Neural cell (in vitro differentiated cells): ENCODE measurements at regions not wholly inside any gene's neighbourhood (a gene's known extent, or its start where the extent isn't known, plus 50 kb on each side); places are given as distances from the start of the nearest gene placed in this dataset.

Source experiments
- H2AFZ ChIP-seq: fragments of 200-600, 300-800 bp; sonication (generic), shearing (Covaris generic); 2 replicates; pipeline ENCODE4 v1.6.0; 2014; ENCODE audit warnings: low read depth, mild to moderate bottlenecking, antibody characterized with exemption, low read length, moderate library complexity
- H3F3A ChIP-seq: fragments of 200-600 bp; shearing (Covaris generic); 2 replicates; pipeline ENCODE4 v1.6.1; 2016; ENCODE audit warnings: mild to moderate bottlenecking, moderate library complexity, mixed read lengths, antibody characterized with exemption, low read length; ENCODE audit not compliant: insufficient read depth, poor library complexity, severe bottlenecking
- H3K27ac ChIP-seq: fragments of 200-600, 300-800 bp; sonication (generic), shearing (Covaris generic); 2 replicates; pipeline ENCODE4 v1.5.1; 2014; ENCODE audit warnings: mild to moderate bottlenecking, low read length, moderate library complexity
- H3K27me3 ChIP-seq: fragments of 300-800, 200-600 bp; sonication (generic), shearing (Covaris generic); 2 replicates; pipeline ENCODE4 v1.6.0; 2014; ENCODE audit warnings: mild to moderate bottlenecking, low read depth, low read length, moderate library complexity; ENCODE audit not compliant: insufficient read depth
- H3K36me3 ChIP-seq: fragments of 300-800, 200-600 bp; sonication (generic), shearing (Covaris generic); 2 replicates; pipeline ENCODE4 v1.5.1; 2014; ENCODE audit warnings: mild to moderate bottlenecking, antibody characterized with exemption, low read length, moderate library complexity; ENCODE audit not compliant: insufficient read depth
- H3K4me2 ChIP-seq: fragments of 300-800, 200-600 bp; sonication (generic), shearing (Covaris generic); 2 replicates; pipeline ENCODE4 v1.6.0; 2014; ENCODE audit warnings: mild to moderate bottlenecking, low read length
- H3K4me3 ChIP-seq: fragments of 300-800, 200-600 bp; sonication (generic), shearing (Covaris generic); 2 replicates; pipeline ENCODE4 v1.5.1; 2014; ENCODE audit warnings: mild to moderate bottlenecking, low read length, moderate library complexity
- H3K79me2 ChIP-seq: fragments of 200-600 bp; shearing (Covaris generic); replicated peaks from 2 replicates; pipeline ENCODE4 v1.6.0; 2014; ENCODE audit warnings: mild to moderate bottlenecking, low read length, moderate library complexity; ENCODE audit not compliant: insufficient read depth
- H3K9ac ChIP-seq: fragments of 300-800, 200-600 bp; sonication (generic), shearing (Covaris generic); 2 replicates; pipeline ENCODE4 v1.6.1; 2016; ENCODE audit warnings: mild to moderate bottlenecking, low read length, mixed read lengths
- H3K9me2 ChIP-seq: fragments of 200-600 bp; shearing (Covaris generic); 2 replicates; pipeline ENCODE4 v1.6.1; 2016; ENCODE audit warnings: mild to moderate bottlenecking, low read length, mixed read lengths; ENCODE audit not compliant: insufficient read depth
- H3K9me3 ChIP-seq: fragments of 200-600, 300-800 bp; sonication (generic), shearing (Covaris generic); 2 replicates; pipeline ENCODE4 v1.6.1; 2016; ENCODE audit warnings: mild to moderate bottlenecking, mixed run types, low read length, moderate library complexity, mixed read lengths
- H4K20me1 ChIP-seq: fragments of 200-600 bp; shearing (Covaris generic); 2 replicates; pipeline ENCODE4 v1.6.1; 2016; ENCODE audit warnings: mild to moderate bottlenecking, mixed run types; ENCODE audit not compliant: insufficient read depth
- EP300 ChIP-seq: fragments of 450-650 bp; conservative IDR thresholded peaks from 2 replicates; pipeline ENCODE4 v1.6.1; 2014; ENCODE audit warnings: antibody characterized with exemption, mild to moderate bottlenecking, moderate library complexity; ENCODE audit not compliant: poor library complexity, severe bottlenecking
- EZH2 ChIP-seq: fragments of 200-600, 300-800 bp; shearing (Covaris generic), sonication (generic); IDR thresholded peaks from 2 replicates; pipeline ENCODE4 v1.6.1; 2014; ENCODE audit warnings: antibody characterized with exemption, low read length, borderline replicate concordance, mild to moderate bottlenecking; ENCODE audit not compliant: insufficient read depth, poor library complexity, severe bottlenecking
- MXI1 ChIP-seq: fragments of 450-650 bp; conservative IDR thresholded peaks from 2 replicates; pipeline ENCODE4 v1.6.1; 2014; ENCODE audit warnings: antibody characterized with exemption, mild to moderate bottlenecking; ENCODE audit not compliant: poor library complexity, severe bottlenecking
- POLR2AphosphoS5 ChIP-seq: IDR thresholded peaks from 2 replicates; pipeline ENCODE4 v1.6.1; 2012
- RAD21 ChIP-seq: fragments of 450-650 bp; conservative IDR thresholded peaks from 2 replicates; pipeline ENCODE4 v1.6.1; 2014; ENCODE audit warnings: antibody characterized with exemption, mild to moderate bottlenecking, moderate library complexity
- SMC3 ChIP-seq: fragments of 450-650 bp; conservative IDR thresholded peaks from 2 replicates; pipeline ENCODE4 v1.6.1; 2014; ENCODE audit warnings: antibody characterized with exemption, mild to moderate bottlenecking, moderate library complexity; ENCODE audit not compliant: poor library complexity
- TAF1 ChIP-seq: IDR thresholded peaks from 2 replicates; pipeline ENCODE4 v1.6.1; 2012; ENCODE audit warnings: low read depth
- TF ChIP-seq, protein P1 (sequence below): IDR thresholded peaks from 2 replicates; pipeline ENCODE4 v1.6.1; 2012; ENCODE audit warnings: borderline replicate concordance
- TF ChIP-seq, protein P2 (sequence below): fragments of 450-650 bp; IDR thresholded peaks from 2 replicates; pipeline ENCODE4 v1.5.1; 2014; ENCODE audit warnings: antibody characterized with exemption, mild to moderate bottlenecking, moderate library complexity; ENCODE audit not compliant: poor library complexity, severe bottlenecking

GRCh38 chr18:55897091-55897689 lies 309.2 kb upstream of the TCF4 start:
- no peaks in the 10 kb centered on the region for H4K20me1 ChIP-seq
- no peaks in the 10 kb centered on the region for H3K9me3 ChIP-seq
- no peak for TF ChIP-seq EZH2
- TF ChIP-seq, protein P1, sequence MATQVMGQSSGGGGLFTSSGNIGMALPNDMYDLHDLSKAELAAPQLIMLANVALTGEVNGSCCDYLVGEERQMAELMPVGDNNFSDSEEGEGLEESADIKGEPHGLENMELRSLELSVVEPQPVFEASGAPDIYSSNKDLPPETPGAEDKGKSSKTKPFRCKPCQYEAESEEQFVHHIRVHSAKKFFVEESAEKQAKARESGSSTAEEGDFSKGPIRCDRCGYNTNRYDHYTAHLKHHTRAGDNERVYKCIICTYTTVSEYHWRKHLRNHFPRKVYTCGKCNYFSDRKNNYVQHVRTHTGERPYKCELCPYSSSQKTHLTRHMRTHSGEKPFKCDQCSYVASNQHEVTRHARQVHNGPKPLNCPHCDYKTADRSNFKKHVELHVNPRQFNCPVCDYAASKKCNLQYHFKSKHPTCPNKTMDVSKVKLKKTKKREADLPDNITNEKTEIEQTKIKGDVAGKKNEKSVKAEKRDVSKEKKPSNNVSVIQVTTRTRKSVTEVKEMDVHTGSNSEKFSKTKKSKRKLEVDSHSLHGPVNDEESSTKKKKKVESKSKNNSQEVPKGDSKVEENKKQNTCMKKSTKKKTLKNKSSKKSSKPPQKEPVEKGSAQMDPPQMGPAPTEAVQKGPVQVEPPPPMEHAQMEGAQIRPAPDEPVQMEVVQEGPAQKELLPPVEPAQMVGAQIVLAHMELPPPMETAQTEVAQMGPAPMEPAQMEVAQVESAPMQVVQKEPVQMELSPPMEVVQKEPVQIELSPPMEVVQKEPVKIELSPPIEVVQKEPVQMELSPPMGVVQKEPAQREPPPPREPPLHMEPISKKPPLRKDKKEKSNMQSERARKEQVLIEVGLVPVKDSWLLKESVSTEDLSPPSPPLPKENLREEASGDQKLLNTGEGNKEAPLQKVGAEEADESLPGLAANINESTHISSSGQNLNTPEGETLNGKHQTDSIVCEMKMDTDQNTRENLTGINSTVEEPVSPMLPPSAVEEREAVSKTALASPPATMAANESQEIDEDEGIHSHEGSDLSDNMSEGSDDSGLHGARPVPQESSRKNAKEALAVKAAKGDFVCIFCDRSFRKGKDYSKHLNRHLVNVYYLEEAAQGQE, result no peak
- no peak for TF ChIP-seq POLR2AphosphoS5
- TF ChIP-seq SMC3, result no peak
- TF ChIP-seq, protein P2, sequence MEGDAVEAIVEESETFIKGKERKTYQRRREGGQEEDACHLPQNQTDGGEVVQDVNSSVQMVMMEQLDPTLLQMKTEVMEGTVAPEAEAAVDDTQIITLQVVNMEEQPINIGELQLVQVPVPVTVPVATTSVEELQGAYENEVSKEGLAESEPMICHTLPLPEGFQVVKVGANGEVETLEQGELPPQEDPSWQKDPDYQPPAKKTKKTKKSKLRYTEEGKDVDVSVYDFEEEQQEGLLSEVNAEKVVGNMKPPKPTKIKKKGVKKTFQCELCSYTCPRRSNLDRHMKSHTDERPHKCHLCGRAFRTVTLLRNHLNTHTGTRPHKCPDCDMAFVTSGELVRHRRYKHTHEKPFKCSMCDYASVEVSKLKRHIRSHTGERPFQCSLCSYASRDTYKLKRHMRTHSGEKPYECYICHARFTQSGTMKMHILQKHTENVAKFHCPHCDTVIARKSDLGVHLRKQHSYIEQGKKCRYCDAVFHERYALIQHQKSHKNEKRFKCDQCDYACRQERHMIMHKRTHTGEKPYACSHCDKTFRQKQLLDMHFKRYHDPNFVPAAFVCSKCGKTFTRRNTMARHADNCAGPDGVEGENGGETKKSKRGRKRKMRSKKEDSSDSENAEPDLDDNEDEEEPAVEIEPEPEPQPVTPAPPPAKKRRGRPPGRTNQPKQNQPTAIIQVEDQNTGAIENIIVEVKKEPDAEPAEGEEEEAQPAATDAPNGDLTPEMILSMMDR, result no peak
- TF ChIP-seq EP300, result no peak
- no peak for TF ChIP-seq TAF1
- TF ChIP-seq RAD21, result no peak
- no peak for TF ChIP-seq MXI1
- no peaks in the 10 kb centered on the region for H3F3A ChIP-seq
- H3K79me2 ChIP-seq, result no peaks in the 10 kb centered on the region
- no peak overlapping the region for H3K4me2 ChIP-seq
- H3K27me3 ChIP-seq, result no peaks in the 10 kb centered on the region
- no peak overlapping the region for H3K9ac ChIP-seq
- no peaks in the 10 kb centered on the region for H3K9me2 ChIP-seq
- H3K4me3 ChIP-seq, result no peak overlapping the region
- H3K36me3 ChIP-seq, result no peaks in the 10 kb centered on the region
- no peak overlapping the region for H2AFZ ChIP-seq
- H3K27ac ChIP-seq, result no peak overlapping the region

DNA sequence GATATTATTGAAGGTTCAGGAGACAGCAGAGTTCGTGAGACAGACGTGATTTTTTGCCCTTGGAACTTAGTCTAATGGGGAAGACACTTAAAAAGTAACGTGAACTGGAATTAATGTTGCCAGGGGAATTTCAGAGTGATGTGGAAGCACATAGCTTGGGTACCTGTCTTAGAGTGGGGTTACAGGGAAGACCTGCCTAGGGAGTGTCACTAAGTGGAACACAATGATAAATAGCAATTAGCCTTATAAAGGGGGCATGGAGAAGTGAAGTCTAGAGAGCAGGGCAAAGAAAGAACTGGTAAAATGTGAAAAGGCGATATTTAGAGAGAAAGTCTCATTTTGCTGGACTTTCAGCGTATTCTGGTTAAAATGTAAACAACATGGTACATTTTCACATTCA lies 306.0 kb upstream of the TCF4 start:
- Histone ChIP-seq H4K20me1 (no peaks in the 10 kb centered on the region), H3K36me3 (no peaks in the 10 kb centered on the region), H3K9ac (no peak overlapping the region), H3K79me2 (no peaks in the 10 kb centered on the region), H3K27me3 (no peaks in the 10 kb centered on the region), H3F3A (no peaks in the 10 kb centered on the region), H3K9me2 (no peaks in the 10 kb centered on the region), H3K4me3 (no peak overlapping the region), H3K4me2 (no peak overlapping the region), H3K27ac (no peak overlapping the region), H3K9me3 (no peaks in the 10 kb centered on the region), H2AFZ (no peak overlapping the region)
- TF ChIP-seq, protein P1, result no peak
- TF ChIP-seq TAF1, result no peak
- no peak for TF ChIP-seq POLR2AphosphoS5
- TF ChIP-seq EZH2, result no peak
- no peak for TF ChIP-seq RAD21
- TF ChIP-seq, protein P2, result no peak
- no peak for TF ChIP-seq EP300
- no peak for TF ChIP-seq MXI1
- TF ChIP-seq SMC3, result no peak
